K562 (cell line): ENCODE measurements at regions not wholly inside any gene's neighbourhood (a gene's known extent, or its start where the extent isn't known, plus 50 kb on each side); places are given as distances from the start of the nearest gene placed in this dataset.

Source experiments
- ATAC-seq: fragments of 200-7000 bp; cut with Tn5 transposase; 3 replicates; pipeline ENCODE4 v1.9.1; 2020; ENCODE audit warnings: moderate library complexity
- BruUV-seq: library from RNA; stranded (reverse); fragments of 400-500 nt; replicated peaks from 2 replicates; lab custom pipeline; 2021; lab: Mats Ljungman, UMichigan
- CTCF ChIA-PET: fragments of 300-600 bp; formaldehyde crosslinking; extraction: SDS; loops from one replicate; lab custom pipeline; 2021; ENCODE audit warnings: low intra/inter-chr PET ratio; lab: Yijun Ruan, JAX
- POLR2A ChIA-PET: fragments of 300-600, 350-650 bp; sonication (Branson Sonifier 250); formaldehyde crosslinking; extraction: SDS; loops from one replicate; lab custom pipeline; 2021; ENCODE audit warnings: antibody characterized with exemption, inconsistent platforms; lab: Yijun Ruan, JAX
- DNase-seq, 4 experiments: peaks; one replicate each; pipeline versions ENCODE4 v3.0.0 to v3.0.0-alpha.2; 2011 to 2018; ENCODE audit warnings: low spot score in 3 of 4, mixed read lengths in 3 of 4; ENCODE audit errors: extremely low read depth in 1 of 4
- FAIRE-seq: peaks from 2 replicates; lab custom pipeline; 2011; peaks lifted over from hg19 to GRCh38; lab: Jason Lieb, UNC
- H2AFZ ChIP-seq: 2 replicates; pipeline ENCODE4 v1.6.0; 2011; ENCODE audit warnings: low read depth, low read length, control low read depth, inconsistent platforms
- H3K27ac ChIP-seq: fragments of 200-600 bp; 3 replicates; pipeline ENCODE4 v1.8.0; 2011; ENCODE audit warnings: low read depth, mild to moderate bottlenecking, control low read depth, inconsistent platforms, low read length, moderate library complexity, mixed read lengths; ENCODE audit errors: extremely low read depth
- H3K27me3 ChIP-seq, 2 experiments: fragments of 300-600 bp in 1 of 2; 2 replicates in 1 of 2; 3 replicates in 1 of 2; pipeline versions ENCODE4 v1.6.0 to v1.8.0; 2011; ENCODE audit warnings: inconsistent platforms in 2 of 2, low read length in 2 of 2, mild to moderate bottlenecking in 1 of 2, mixed read lengths in 1 of 2, moderate library complexity in 1 of 2; ENCODE audit not compliant: control insufficient read depth in 2 of 2, insufficient read depth in 2 of 2
- H3K36me3 ChIP-seq: fragments of 300-600 bp; 3 replicates; pipeline ENCODE4 v1.8.0; 2011; ENCODE audit warnings: mild to moderate bottlenecking, low read length, inconsistent platforms; ENCODE audit not compliant: control insufficient read depth, insufficient read depth
- H3K4me1 ChIP-seq, 2 experiments: fragments of 200-600 bp in 1 of 2; replicated peaks in 1 of 2; 2 replicates in 1 of 2; 3 replicates in 1 of 2; pipeline versions ENCODE4 v1.5.1 to v1.8.0; 2011; ENCODE audit warnings: inconsistent platforms in 2 of 2, low read length in 2 of 2, mild to moderate bottlenecking in 1 of 2, mixed read lengths in 1 of 2, moderate library complexity in 1 of 2; ENCODE audit not compliant: control insufficient read depth in 2 of 2, insufficient read depth in 2 of 2
- H3K4me2 ChIP-seq: 2 replicates; pipeline ENCODE4 v1.6.1; 2011; ENCODE audit warnings: low read length, control low read depth, inconsistent platforms, mixed read lengths; ENCODE audit not compliant: insufficient read depth
- H3K4me3 ChIP-seq: fragments of 200-600 bp; sonication (generic), shearing (Covaris generic); 2 replicates; pipeline ENCODE4 v1.5.1; 2016; ENCODE audit warnings: control low read depth, inconsistent platforms
- H3K79me2 ChIP-seq: fragments of 200-600 bp; 3 replicates; pipeline ENCODE4 v1.8.0; 2011; ENCODE audit warnings: low read length, inconsistent platforms; ENCODE audit not compliant: control insufficient read depth, insufficient read depth
- H3K9ac ChIP-seq, 2 experiments: 2 replicates each; pipeline versions ENCODE4 v1.6.0 to v1.6.1; 2011; ENCODE audit warnings: low read depth in 2 of 2, low read length in 2 of 2, control low read depth in 1 of 2, inconsistent platforms in 1 of 2, mild to moderate bottlenecking in 1 of 2, mixed read lengths in 1 of 2; ENCODE audit not compliant: insufficient read depth in 1 of 2
- H3K9me1 ChIP-seq: one replicate; pipeline ENCODE4 v1.6.0; 2011; ENCODE audit warnings: inconsistent platforms, mild to moderate bottlenecking, low read length, moderate library complexity; ENCODE audit not compliant: control insufficient read depth, insufficient read depth
- H3K9me3 ChIP-seq: replicated peaks from 2 replicates; pipeline ENCODE4 v1.5.1; 2011; ENCODE audit warnings: low read depth, low read length, inconsistent platforms; ENCODE audit not compliant: control insufficient read depth, insufficient read depth
- H4K20me1 ChIP-seq: replicated peaks from 2 replicates; pipeline ENCODE4 v1.6.1; 2011; ENCODE audit warnings: low read length, inconsistent platforms, mixed read lengths; ENCODE audit not compliant: control insufficient read depth, insufficient read depth
- ATF1 ChIP-seq, 2 experiments: fragments of 450-650 bp in 1 of 2; IDR thresholded peaks; 2 replicates each; pipeline ENCODE4 v1.6.1; 2016; ENCODE audit warnings: missing compliant biosample characterization in 1 of 2, missing genetic modification characterization in 1 of 2
- BCOR ChIP-seq: fragments of 450-650 bp; IDR thresholded peaks from 2 replicates; pipeline ENCODE4 v1.6.1; 2016
- GATAD2A ChIP-seq: fragments of 450-650 bp; IDR thresholded peaks from 2 replicates; pipeline ENCODE4 v1.6.1; 2017
- HSF4 ChIP-seq: fragments of 250-450 bp; sonication (Bioruptor Pico); IDR thresholded peaks from 2 replicates; pipeline ENCODE4 v2.1.2; 2022; ENCODE audit warnings: mild to moderate bottlenecking, moderate library complexity, borderline replicate concordance
- NFIX ChIP-seq: fragments of 250-450 bp; sonication (Bioruptor Pico); IDR thresholded peaks from 2 replicates; pipeline ENCODE4 v1.4.0; 2020; ENCODE audit warnings: low read depth, mild to moderate bottlenecking, moderate library complexity
- RBM22 ChIP-seq: fragments of 200-400 bp; formaldehyde crosslinking; IDR thresholded peaks from 2 replicates; pipeline ENCODE4 v1.6.1; 2018; ENCODE audit warnings: low read length, low read depth; ENCODE audit not compliant: poor library complexity, severe bottlenecking
- SMARCB1 ChIP-seq: IDR thresholded peaks from 2 replicates; pipeline ENCODE4 v1.6.1; 2011; ENCODE audit warnings: improper control_type of control experiment, low read depth; ENCODE audit not compliant: insufficient read length
- SRSF7 ChIP-seq: fragments of 200-400 bp; formaldehyde crosslinking; optimal IDR thresholded peaks from 2 replicates; pipeline ENCODE3; 2017; ENCODE audit warnings: mild to moderate bottlenecking, low read depth, low read length
- ZNF354B ChIP-seq: fragments of 250-450 bp; sonication (Bioruptor Pico); IDR thresholded peaks from 2 replicates; pipeline ENCODE4 v1.4.0; 2020
- ZNF830 ChIP-seq: fragments of 250-450 bp; sonication (Bioruptor Pico); IDR thresholded peaks from 2 replicates; pipeline ENCODE4 v1.5.0; 2021; ENCODE audit warnings: mild to moderate bottlenecking
- WGBS: fragments of 100-300 bp; shearing (Covaris generic); methylation state at CpG from one replicate; pipeline ENCODE4 v1.1.6; 2016; ENCODE audit warnings: low coverage, mixed read lengths; ENCODE audit not compliant: insufficient coverage; ENCODE audit errors: missing lambda C conversion rate; 5-methylcytosine and 5-hydroxymethylcytosine counted together
- in situ Hi-C: fragments of 300-500 bp; cut with MboI; formaldehyde crosslinking; loops from 4 replicates; pipeline ENCODE4 v1.15.0; 2018; ENCODE audit warnings: inconsistent platforms, mixed read lengths
- intact Hi-C: fragments of 100-400 bp; cut with micrococcal nuclease; formaldehyde crosslinking; loops from 2 replicates; pipeline ENCODE4 v1.14.2; 2022
- TF ChIP-seq, protein P1 (sequence below), 2 experiments: fragments of 450-650 bp in 1 of 2; sonication (generic) in 1 of 2; formaldehyde crosslinking in 1 of 2; IDR thresholded peaks; 2 replicates each; pipeline versions ENCODE4 v1.7.1 to v1.9.0; 2016 to 2022; ENCODE audit warnings: inconsistent platforms in 1 of 2, mild to moderate bottlenecking in 1 of 2, missing genetic modification reagents in 1 of 2
- TF ChIP-seq, protein P2 (sequence below): sonication (generic); formaldehyde crosslinking; IDR thresholded peaks from 2 replicates; pipeline ENCODE4 v1.8.1; 2022; ENCODE audit warnings: missing genetic modification reagents

DNA sequence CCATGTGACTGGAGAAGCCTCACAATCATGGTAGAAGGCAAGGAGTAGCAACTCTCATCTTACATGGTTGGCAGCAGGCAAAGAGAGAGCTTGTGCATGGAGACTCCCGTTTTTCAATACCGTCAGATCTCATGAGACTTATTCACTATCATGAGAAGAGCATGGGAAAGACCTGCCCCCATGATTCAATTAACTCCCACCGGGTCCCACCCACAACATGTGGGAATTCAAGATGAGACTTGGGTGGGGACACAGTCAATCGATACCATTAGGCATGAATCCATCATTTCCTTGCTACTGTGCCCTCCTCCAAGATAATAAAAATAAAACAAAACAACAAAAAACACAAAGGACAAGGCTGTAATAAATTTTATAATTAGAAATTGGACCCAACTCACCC, 384.7 kb upstream of the MEIS2 start:
- no peak for ATAC-seq
- ChIA-PET CTCF (no interaction called here), POLR2A (no interaction called here)
- Histone ChIP-seq H3K4me1 (no peaks in the 10 kb centered on the region), H3K79me2 (no peaks in the 10 kb centered on the region), H3K27ac (no peak overlapping the region), H3K27me3 (no peaks in the 10 kb centered on the region), H4K20me1 (no peaks in the 10 kb centered on the region), H3K4me3 (no peak overlapping the region), H3K36me3 (no peaks in the 10 kb centered on the region), H3K4me2 (no peak overlapping the region), H2AFZ (no peak overlapping the region), H3K9ac (no peak overlapping the region), H3K9me3 (no peaks in the 10 kb centered on the region; the same call in 1 of the 2 replicates), H3K9me1 (no peaks in the 10 kb centered on the region)
- no peak for FAIRE-seq
- in situ Hi-C loops (no loop called here), intact Hi-C loops (no loop called here)
- DNase-seq: no peak
- WGBS: 0% methylated on average over 4 of the region's 4 CpGs
- BruUV-seq: no TSS peak
- TF ChIP-seq SRSF7 (no peak), ZNF830 (CRISPR knock-in tag) (no peak), HSF4 (CRISPR knock-in tag) (no peak), NFIX (CRISPR knock-in tag) (no peak), GATAD2A (no peak), SMARCB1 (no peak), BCOR (no peak), ATF1 (CRISPR knock-in tag; IDR thresholded peaks at IDR 0.05) (no peak), ATF1 (tag; IDR thresholded peaks at IDR 0.05) (no peak), RBM22 (no peak), ZNF354B (CRISPR knock-in tag) (no peak)
- TF ChIP-seq, protein P1, sequence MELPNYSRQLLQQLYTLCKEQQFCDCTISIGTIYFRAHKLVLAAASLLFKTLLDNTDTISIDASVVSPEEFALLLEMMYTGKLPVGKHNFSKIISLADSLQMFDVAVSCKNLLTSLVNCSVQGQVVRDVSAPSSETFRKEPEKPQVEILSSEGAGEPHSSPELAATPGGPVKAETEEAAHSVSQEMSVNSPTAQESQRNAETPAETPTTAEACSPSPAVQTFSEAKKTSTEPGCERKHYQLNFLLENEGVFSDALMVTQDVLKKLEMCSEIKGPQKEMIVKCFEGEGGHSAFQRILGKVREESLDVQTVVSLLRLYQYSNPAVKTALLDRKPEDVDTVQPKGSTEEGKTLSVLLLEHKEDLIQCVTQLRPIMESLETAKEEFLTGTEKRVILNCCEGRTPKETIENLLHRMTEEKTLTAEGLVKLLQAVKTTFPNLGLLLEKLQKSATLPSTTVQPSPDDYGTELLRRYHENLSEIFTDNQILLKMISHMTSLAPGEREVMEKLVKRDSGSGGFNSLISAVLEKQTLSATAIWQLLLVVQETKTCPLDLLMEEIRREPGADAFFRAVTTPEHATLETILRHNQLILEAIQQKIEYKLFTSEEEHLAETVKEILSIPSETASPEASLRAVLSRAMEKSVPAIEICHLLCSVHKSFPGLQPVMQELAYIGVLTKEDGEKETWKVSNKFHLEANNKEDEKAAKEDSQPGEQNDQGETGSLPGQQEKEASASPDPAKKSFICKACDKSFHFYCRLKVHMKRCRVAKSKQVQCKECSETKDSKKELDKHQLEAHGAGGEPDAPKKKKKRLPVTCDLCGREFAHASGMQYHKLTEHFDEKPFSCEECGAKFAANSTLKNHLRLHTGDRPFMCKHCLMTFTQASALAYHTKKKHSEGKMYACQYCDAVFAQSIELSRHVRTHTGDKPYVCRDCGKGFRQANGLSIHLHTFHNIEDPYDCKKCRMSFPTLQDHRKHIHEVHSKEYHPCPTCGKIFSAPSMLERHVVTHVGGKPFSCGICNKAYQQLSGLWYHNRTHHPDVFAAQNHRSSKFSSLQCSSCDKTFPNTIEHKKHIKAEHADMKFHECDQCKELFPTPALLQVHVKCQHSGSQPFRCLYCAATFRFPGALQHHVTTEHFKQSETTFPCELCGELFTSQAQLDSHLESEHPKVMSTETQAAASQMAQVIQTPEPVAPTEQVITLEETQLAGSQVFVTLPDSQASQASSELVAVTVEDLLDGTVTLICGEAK (IDR thresholded peaks at IDR 0.05): no peak
- TF ChIP-seq, protein P1 (CRISPR knock-in tag; IDR thresholded peaks at IDR 0.05): no peak
- TF ChIP-seq, protein P2, sequence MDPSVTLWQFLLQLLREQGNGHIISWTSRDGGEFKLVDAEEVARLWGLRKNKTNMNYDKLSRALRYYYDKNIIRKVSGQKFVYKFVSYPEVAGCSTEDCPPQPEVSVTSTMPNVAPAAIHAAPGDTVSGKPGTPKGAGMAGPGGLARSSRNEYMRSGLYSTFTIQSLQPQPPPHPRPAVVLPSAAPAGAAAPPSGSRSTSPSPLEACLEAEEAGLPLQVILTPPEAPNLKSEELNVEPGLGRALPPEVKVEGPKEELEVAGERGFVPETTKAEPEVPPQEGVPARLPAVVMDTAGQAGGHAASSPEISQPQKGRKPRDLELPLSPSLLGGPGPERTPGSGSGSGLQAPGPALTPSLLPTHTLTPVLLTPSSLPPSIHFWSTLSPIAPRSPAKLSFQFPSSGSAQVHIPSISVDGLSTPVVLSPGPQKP (CRISPR knock-in tag): no peak
